Inflammatory macrophage treated with lipopolysaccharide for 4 hours (primary cell): ENCODE measurements at regions not wholly inside any gene's neighbourhood (a gene's known extent, or its start where the extent isn't known, plus 50 kb on each side); places are given as distances from the start of the nearest gene placed in this dataset.

Experiments used
- DNase-seq: peaks from one replicate; pipeline ENCODE4 v3.0.0-alpha.2; 2020

DNA sequence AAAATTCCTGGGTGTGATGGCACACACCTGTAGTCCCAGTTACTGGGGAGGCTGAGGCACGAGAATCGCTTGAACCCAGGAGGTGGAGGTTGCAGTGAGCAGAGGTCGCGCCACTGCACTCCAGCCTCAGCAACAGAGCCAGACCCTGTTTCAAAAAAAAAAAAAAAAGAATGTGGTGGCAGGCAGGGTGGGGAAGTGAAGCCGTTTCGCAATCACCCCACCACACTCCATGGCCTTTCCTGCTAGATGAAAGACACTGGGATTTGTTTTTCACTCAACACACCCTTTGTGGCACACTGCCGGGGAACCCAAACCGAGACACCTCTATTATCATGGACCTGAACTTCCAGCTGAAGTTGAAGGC is 172.4 kb upstream of the IQSEC1 start:
- DNase-seq, result peak; percentile 37

DNA sequence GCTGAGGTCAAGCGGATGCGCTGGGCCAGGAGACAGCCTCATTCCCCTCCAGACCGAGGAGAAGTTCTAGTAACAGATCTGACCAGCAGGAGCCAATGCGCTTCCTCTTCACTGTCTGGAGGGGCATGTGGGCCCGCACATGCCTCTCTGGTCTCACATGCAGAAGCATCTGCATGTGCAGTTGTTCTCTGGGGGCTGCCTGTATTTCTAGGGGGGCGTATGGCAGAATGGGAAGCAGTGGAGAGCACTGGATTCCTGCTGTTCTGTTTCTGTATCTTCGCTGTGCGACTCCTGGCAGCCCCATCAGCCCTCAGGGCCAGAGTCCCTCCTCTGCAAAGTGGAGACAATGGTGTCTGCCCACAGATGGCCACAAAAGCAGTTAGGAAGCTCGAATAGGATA is 170.4 kb upstream of the IQSEC1 start:
- no peak for DNase-seq

DNA sequence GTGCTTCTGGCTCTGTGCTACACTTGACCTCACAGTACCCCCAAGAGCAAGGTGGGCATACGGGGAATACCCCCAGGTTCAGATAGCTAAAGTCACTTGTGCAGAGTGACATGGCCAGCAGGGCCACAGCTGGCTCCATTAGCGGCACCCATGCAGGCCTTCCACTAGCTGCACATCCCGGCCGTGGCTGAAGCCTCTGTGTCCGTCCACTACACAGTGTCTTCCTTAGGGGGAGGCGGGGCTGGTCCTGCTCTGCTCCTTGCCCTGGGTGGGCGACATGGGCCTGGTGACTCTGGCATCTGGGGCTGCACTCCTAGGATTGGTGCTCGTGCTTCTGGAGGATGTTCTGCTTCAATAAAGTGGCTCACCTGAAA is 169.1 kb upstream of the IQSEC1 start:
- DNase-seq, result no peak

DNA sequence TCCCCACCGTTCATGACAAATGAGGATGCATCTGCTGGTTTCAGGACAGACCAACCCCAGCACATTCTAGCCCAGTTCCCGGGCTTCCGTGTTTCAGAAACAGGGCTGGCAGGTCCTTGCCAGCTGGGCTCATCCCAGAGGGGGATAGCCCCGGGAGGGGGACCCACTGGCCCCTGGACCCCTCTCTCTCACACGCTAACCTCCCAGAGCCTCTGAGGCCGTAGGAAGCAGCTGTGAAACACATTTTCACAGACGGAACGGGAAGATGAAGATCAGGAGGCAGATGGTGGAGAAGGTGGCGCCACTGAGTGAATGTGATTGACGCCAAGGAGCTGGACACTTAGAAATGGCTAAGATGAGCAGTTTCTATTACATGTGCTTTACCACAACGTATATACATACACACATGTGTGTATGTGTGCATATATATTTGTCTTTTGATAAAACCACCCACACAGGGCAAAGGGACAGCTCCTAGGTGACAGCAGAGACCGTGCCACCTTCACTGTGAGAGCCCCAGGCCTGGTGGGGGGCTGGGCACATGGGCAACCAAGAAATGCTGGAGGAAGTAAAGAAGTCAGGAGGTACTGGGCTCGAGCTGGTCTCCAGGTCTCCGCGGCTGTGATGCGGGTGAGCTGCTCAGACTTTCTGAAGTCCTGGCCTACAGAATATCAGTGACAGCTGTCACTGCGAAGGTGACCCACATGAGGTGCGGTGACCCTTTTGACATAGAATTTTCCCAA is 168.6 kb upstream of the IQSEC1 start:
- DNase-seq, result no peak

DNA sequence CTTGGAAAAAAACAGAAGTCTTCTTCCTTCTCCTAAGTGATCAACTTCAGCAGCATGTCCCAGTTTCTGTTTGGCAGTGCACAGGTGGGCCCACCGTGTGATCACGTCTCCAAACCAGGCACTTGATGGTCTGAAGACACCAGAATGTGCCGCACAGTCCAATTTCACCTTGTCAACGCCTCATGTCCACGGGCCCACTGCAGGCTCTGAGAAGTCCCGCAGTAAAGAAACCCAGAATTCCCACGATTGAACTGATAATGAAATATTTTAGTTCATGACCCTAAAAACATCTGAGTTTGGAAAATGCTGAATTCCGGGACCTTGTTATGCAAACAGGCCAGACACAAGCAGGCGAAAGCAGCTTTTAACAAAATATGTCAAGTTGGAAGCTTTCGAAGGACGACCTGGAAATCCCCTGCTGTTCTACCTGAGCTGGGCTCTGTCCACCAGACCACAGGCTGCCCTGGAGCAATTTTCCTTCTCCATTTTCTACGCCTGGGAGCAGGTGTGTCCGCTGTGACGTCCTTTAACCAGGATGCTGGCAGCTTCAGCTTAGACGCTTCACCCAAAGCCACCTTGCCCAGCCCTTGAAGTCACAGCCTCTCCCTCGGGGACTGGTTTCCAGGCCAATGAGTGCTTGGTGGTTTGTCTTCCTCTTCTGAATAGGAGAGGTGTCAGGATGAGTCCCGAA is 167.8 kb upstream of the IQSEC1 start:
- no peak for DNase-seq

DNA sequence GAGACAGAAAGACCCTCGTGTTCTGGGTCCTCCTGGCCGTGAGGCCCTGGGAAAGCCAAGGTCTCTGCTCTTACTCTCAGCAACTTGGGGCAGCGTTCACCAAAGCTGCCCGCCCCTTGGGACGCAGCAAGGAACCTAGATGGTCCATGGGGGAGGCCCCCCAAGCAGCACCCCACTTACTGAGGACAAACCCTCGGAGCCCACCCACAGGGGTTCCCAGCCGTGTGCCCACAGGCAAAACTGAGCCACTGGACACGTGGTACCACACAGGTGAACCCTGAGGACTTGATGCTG is 166.2 kb upstream of the IQSEC1 start:
- no peak for DNase-seq

DNA sequence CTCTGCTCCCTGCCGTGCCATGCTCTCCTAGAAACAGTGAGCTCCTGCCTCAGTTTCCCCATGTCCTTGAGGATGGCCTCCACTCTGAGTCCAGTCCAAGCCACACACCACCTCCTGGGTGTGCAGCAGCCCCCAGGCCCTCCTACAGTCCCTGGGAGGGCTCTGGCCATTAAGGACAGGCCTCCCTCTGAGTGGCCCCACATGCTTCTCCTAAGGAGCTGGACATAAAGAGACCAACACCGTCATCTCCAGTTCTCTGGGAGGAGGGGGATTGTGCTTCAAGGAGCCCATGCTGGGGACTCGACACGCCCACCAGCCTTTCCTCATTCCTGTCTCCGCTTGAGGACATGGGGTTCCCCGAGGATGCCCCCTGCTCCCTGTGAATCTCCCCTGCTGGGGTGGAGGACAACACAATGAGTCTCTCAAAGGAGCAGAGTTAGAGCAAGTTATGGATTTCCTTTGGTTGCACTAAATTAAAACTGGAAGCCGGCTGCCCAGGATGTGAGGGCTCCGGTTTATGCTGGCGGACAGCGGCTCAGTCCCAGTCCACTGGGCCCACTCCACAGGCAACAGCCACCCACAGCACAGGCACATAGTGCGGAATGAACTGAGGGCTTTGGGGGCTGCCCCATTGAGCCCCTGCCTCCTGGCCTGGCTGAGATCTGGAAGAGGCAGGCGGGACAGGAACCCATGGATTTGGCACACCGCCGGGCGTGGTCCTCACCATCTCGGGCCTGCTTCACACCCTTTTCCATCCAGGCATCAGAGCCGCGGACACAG is 165.6 kb upstream of the IQSEC1 start:
- no peak for DNase-seq

DNA sequence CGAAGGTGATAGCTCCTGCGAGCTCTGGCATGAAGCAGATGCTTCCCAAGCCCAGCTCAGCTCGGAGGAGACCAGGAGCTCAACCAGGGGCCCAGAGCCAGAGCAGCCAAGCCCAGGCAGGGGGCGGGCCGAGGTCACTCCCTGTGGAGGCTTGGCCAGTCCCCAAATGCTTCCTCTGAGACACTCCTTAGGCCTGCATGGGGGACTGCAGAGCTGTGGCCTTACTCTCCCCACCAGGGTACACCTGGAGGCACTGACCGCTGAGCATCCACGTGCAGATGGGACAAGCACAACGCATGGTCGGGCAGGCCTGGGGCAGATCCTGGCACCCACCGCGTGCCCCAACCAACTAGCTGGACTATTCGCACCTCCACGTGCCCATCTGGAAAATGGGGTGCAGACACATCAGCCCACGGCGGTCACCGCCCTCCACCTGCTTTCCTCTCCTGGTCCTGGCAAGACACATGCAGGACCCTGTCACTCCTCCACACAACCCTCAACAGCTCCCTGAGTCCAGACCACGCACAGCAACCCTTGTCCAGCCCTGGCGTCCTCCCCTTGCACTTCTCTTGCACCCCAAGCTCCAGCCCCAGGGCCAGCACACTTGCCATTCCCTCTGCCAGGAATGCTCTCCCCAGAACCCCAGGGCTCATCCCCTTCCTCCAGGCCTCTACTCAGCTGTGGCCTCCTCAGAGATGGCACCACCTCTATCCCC is 164.7 kb upstream of the IQSEC1 start:
- no peak for DNase-seq

DNA sequence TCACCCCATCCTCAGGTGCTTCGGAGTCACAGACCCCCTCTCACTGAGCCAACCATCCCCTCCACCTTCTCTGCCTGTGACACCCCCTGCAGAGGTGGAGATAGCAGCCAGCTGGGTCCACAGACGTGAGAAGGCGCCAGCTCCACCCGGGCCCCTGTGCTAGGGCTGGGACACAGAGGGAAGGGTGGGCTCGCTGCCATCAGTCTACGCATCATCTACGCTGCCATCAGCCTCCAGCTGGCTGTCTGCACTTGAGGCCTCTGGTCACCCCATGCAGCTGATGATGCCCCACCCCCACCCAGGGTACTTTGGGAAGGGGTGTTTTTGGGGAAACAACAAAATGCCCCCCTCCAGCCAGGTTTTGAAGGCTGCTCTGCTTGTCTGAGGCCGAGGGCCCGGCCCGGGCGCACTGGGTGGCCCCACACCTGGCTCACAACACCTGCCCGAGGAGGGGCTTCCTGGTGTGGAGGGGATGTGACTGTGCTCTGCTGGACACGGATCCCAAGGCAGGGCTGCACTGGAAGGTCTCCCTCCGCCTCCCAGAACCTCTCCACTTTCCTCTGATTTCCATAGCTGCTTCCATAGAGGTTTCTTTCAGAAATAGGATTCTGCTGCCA is 163.4 kb upstream of the IQSEC1 start:
- no peak for DNase-seq

DNA sequence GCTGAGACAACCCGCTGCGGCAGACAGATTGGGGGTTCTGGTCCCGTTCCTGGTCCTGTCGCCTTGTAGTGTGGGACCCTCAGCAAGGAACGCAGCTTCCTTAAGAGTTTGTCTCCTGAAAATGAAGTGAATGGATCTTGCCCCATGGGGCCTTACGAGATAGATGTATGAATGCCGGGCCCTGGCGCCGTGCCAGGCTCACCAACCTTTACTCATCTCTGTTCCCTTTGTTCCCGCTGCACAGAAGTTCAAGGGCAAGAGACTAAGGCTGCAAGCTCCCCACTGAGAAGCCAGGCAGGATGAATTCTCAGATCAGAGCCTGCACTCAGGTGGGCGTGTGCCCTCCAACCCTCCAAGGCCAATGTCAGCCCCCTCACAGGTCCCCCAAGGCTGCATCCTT is 162.7 kb upstream of the IQSEC1 start:
- DNase-seq, result no peak

DNA sequence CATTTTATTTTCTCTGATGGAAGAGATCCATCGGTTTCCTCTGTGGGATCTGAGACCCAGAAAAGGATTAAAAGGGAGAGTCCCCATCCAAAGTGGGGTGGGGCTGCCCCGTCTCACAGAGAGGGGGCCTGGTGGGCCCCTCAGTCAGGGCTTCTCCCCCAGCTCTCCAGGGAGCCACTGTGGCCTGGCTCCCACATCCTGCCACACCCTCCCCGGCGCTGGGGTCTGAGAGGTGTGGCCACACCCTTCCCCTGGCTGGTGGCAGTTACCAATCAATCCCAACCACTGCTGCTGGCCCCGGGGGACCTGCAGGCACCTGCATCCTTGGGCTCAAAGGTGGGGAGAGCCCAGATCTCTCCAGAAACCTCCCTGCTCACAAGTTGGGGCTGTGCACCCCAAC is 161.8 kb upstream of the IQSEC1 start:
- DNase-seq, result no peak

DNA sequence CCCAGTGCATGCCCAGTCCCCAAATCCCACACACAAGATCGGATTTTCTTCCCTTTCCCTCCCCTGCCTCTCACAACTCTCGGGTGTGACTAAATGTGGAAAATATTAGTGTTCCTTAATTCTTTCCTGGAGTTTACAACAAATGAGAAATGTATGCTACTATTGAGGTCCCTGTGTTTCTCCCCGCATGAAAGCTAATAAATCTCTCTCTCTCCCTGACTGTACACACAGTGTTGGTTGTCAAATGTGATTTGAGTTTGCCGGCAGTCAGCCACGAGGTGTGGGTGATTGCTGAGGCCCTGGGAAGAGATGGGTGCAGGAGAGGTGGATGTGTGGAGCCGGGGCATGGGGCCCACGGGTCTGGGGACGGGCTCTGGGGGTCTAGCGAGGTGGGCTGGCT is 161.4 kb upstream of the IQSEC1 start:
- DNase-seq, result no peak

DNA sequence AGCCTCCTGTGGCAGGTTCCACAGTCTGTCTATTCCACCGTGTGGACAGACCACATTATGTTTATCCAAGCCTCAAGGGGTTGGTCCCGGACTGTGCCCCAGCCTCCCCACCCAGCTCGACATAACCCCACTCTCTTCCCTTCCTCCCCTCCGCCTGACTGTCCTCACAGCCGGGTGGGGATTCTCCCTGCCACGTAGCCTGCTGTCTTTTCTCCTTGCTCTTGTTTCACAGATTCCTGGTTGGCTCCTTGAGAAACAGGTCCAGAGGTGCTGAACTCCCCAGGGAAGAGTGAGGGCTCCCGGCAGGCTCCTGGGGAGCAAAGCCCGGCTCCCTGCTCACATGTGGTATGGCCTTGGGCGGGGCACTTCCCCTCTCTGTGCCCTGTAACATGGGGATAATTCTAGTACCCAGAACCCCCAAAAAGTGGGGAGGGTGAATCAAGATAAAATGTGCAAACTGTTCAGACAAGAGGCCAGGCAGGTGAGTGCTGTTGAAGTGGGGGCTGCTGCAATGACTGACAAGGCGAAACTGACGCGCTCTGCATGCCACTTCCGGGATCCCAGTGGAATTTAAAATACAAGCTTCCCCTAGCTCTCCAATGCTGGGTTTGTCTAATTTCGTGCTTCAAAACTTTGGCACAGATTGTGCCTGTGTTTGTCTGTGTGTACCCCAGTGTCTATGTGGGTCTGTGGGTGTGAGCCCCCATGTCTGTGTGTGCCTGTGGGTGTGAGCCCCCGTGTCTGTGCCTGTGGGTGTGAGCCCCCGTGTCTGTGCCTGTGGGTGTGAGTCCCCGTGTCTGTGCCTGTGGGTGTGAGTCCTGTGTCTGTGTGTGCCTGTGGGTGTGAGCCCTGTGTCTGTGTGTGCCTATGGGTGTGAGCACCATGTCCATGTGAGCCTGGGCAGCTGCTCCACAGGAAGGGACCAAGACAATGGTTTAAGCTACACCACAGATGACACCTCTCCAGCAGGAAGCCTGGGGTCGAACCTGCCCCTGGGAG is 160.6 kb upstream of the IQSEC1 start:
- DNase-seq, result no peak

DNA sequence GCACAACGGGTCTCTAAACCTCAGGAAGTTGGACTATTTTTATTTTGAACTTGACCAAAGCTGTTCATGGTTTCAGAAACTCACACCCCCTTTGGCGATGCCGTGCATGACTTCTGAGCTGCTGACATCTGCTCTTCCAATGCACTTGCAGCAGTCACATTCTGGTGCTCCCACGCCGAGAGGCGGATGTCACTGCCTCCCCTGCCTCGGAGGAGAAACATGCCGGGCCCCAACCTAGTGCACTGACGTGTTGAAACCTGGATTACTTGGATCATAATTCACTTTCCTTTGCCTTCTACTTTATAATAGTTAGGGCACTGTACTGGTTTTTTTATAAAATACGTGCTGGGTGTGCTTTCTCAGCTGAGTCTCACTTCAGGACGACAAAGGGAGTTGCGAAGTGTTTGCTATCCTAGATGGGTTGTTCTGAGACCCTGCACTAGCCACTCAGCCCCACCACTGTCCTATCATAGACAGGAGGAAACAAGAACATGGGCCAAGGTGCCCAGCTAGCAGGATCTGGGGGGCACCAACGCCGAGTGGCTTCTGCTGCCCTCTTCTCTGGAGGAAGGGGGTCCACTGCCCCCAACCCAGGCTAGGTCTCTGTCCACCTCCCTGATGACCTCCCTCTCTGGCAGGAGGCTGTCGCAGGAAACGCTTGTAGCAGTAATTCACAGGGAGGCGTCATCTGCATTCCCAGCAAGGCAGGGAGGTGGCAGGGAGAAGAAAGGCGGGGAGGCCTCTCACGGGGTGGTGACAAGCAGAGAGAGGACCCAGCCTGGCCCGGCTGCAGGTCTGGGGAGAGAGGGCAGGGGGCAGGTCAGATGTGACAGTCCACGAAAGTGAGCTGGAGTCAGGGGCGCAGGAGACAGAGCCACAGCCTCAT is 158.8 kb upstream of the IQSEC1 start:
- no peak for DNase-seq

DNA sequence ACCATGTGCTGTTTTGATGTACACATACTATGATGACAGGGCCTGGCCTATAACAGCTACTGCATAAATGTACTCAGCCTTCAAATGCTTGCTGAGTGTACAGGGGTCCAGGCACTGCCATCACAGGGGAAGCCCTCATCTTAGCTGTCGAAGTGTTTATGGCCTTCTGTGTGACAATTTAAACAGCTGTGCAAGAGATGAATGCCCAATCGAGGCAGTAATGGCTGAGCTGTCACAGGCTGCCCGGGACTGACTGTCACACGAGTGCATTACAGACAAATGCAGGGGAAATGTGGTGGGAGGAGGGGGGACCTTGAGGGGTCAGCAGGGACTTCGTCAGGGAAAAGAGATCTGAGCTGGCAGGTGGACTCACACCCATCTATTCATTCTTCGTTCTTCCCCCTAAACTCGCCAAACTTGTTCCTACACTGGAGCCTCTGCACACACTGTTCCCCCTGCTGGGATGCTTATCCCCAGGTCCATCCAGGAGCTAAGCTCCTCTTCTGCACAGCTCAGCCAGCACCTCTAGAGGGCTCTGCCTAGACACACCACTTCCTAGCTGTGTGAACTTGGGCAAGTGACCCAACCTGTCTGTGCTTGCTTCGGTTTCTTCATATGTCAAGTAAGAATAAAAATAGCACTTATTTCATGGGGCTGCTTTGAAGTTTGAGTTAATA is 156.2 kb upstream of the IQSEC1 start:
- DNase-seq, result peak; percentile 5

DNA sequence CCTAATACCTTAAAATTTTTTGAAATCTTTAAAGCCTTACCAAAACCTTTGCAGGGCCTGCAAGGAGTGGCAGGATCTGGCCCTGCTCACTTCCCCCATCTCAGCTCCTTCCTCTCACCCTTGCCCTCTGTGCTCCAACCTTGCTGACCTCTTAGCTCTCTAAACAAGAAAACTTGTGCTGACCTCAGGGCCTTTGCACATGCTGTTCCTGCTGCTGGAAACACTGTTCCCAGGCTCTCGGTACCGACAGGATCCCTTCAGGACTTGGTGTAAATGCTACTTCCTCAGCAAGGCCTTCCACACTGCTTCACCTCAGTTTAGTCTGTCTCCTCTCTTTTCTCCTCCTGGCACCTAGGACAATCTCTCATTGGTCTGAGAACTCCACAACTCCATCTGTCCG is 155.4 kb upstream of the IQSEC1 start:
- no peak for DNase-seq

DNA sequence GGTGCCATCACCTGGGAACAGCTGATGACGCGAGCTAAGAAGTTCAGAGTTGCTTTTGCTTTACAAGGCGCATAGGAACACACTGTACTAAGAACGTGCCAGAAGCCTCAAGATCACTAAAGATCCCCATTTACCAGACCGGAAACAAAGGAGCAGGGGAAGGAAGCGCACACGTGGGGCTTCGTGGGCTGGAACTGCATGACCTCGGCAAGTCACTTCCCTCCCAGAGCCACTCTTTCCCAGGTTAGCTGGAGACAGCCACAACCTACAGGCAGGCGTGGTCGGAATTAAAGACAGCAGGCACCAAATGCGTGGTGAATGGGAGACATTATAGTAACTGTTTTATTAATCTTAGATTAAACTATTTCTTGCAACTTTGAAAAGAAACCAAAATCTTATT is 154.9 kb upstream of the IQSEC1 start:
- peak; percentile 13 for DNase-seq

DNA sequence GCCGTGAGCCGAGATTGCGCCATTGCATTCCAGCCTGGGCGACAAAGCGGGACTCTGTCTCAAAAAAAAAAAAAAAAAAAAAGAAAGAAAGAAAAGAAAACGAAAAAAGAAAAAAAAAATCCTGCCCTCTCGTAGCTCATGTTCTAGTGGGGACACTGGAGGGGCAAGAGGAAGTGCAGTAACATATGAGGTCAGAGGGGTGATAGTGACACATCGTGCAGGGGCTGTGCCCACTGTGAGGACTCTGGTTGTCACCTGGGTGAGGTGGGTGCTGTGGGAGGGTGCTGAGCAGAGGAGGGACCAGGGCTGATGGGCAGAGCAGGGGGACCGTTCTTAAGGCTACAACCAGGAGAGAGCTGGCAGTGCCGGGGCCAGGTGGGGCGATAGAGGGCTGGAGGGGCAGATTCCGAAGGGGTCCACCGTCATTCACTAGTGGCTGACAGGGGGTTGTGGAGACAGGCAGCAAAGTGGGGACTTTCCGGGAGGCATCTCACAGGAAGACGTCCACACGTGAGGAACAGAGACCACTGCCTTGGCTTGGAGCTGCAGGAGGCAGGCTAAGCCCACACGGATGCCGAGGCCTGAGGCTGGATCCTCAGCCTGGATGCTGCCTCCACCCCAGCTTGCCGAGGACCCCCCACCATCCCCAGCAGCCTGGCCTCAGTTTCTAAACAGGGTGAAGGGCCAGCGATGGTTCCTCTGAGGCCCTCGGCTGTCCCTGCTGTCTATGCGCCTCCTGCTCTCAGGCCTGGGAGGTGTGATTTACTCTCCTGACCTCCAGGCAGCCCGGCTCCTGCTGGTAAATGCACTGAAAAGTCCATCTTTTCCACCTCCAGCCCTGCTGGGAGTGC is 154.3 kb upstream of the IQSEC1 start:
- no peak for DNase-seq

DNA sequence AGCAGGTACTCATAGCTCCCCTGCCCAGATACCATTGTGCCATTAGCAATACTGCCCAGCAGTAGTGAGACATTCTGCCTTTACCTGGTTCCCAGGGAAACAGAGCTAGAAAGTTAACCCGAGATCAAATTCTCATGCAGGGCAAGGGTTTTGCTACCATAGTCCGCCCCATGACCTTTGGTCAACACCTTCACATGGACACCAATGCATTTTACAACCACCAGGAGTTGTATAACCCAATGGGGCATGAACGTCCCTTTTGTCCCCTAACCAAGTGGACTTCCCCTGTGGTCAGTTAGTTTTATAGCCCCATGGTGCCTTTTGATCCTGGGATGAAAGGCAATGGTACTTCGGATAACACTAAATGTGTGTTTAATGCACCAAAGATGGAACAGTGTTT is 151.7 kb upstream of the IQSEC1 start:
- DNase-seq, result no peak
